Vagina (tissue), 2 donors: ENCODE measurements at regions not wholly inside any gene's neighbourhood (a gene's known extent, or its start where the extent isn't known, plus 50 kb on each side); places are given as distances from the start of the nearest gene placed in this dataset.

ENCODE experiments used
- DNase-seq, 2 donors: peaks; one replicate each; pipeline ENCODE4 v3.0.0-alpha.2; 2017; ENCODE audit errors: extremely low spot score in 2 of 2
- H3K27ac ChIP-seq: fragments of 200-600 bp; sonication (generic); one replicate; pipeline ENCODE4 v1.5.1; 2019
- H3K27me3 ChIP-seq: fragments of 200-600 bp; sonication (generic); one replicate; pipeline ENCODE4 v1.5.1; 2019
- H3K36me3 ChIP-seq, 2 donors: fragments of 200-600 bp; sonication (generic); one replicate each; pipeline ENCODE4 v1.5.1; 2017 to 2019
- H3K4me1 ChIP-seq: fragments of 200-600 bp; sonication (generic); one replicate; pipeline ENCODE4 v1.5.1; 2019
- H3K4me3 ChIP-seq, 2 donors: fragments of 200-600 bp; sonication (generic); 1 replicate in 1 of 2; 2 replicates in 1 of 2; pipeline ENCODE4 v1.5.1; 2016 to 2019
- H3K9me3 ChIP-seq: fragments of 200-600 bp; sonication (generic); one replicate; pipeline ENCODE4 v1.5.1; 2019
- POLR2A ChIP-seq, 2 donors: fragments of 450-650 bp; IDR thresholded peaks; one replicate each; pipeline ENCODE4 v1.6.1; 2017; ENCODE audit warnings: antibody characterized with exemption in 2 of 2, mild to moderate bottlenecking in 2 of 2, moderate library complexity in 2 of 2
- POLR2AphosphoS5 ChIP-seq, 2 donors: sonication (generic); formaldehyde crosslinking; IDR thresholded peaks; one replicate each; pipeline ENCODE4 v1.9.0; 2017; ENCODE audit warnings: antibody characterized with exemption in 2 of 2, mild to moderate bottlenecking in 2 of 2, low read depth in 1 of 2; ENCODE audit not compliant: insufficient read depth in 1 of 2
- intact Hi-C: fragments of 100-400 bp; cut with DNase I; formaldehyde crosslinking; loops from one replicate; pipeline ENCODE4 v1.15.1; 2023
- TF ChIP-seq, protein P1 (sequence below), 3 experiments: fragments of 450-650 bp in 2 of 3; fragments of 200-600 bp in 1 of 3; sonication (generic) in 1 of 3; IDR thresholded peaks; one replicate each; pipeline ENCODE4 v1.5.1; 2017 to 2019; ENCODE audit warnings: antibody characterized with exemption in 3 of 3, mild to moderate bottlenecking in 2 of 3, moderate library complexity in 2 of 3

DNA sequence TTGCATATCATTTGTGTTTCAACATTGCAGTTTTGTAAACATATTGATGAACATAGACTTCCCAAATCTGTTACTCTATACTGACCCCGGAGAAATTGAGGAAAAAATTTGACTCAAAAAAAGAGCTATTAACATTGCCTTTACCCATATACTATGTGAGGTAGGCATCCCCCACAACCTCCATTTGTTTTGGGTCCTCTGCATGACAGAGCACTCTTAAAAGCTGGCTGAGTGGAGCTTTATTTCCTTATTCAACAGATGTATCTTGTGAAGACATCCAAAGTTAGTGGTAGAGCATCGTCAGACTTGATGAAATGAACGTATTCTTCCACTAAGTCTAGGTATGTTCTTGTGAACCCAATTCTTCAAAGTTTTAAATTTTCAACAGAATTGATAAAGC lies 310.5 kb downstream of the CDH9 start:
- Histone ChIP-seq H3K27ac (no peak overlapping the region), H3K36me3 (no peaks in the 10 kb centered on the region), H3K4me1 (no peaks in the 10 kb centered on the region), H3K4me3 (no peak overlapping the region), H3K27me3 (no peaks in the 10 kb centered on the region), H3K9me3 (no peaks in the 10 kb centered on the region)
- intact Hi-C loops, result no loop called here
- TF ChIP-seq, protein P1, sequence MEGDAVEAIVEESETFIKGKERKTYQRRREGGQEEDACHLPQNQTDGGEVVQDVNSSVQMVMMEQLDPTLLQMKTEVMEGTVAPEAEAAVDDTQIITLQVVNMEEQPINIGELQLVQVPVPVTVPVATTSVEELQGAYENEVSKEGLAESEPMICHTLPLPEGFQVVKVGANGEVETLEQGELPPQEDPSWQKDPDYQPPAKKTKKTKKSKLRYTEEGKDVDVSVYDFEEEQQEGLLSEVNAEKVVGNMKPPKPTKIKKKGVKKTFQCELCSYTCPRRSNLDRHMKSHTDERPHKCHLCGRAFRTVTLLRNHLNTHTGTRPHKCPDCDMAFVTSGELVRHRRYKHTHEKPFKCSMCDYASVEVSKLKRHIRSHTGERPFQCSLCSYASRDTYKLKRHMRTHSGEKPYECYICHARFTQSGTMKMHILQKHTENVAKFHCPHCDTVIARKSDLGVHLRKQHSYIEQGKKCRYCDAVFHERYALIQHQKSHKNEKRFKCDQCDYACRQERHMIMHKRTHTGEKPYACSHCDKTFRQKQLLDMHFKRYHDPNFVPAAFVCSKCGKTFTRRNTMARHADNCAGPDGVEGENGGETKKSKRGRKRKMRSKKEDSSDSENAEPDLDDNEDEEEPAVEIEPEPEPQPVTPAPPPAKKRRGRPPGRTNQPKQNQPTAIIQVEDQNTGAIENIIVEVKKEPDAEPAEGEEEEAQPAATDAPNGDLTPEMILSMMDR (IDR thresholded peaks at IDR 0.05), result no peak
- TF ChIP-seq POLR2AphosphoS5 (IDR thresholded peaks at IDR 0.05; ENCODE audit: insufficient read depth in 1 of 2, low read depth in 1 of 2), result no peak
- TF ChIP-seq POLR2A (IDR thresholded peaks at IDR 0.05), result no peak
- DNase-seq, result no peak

DNA sequence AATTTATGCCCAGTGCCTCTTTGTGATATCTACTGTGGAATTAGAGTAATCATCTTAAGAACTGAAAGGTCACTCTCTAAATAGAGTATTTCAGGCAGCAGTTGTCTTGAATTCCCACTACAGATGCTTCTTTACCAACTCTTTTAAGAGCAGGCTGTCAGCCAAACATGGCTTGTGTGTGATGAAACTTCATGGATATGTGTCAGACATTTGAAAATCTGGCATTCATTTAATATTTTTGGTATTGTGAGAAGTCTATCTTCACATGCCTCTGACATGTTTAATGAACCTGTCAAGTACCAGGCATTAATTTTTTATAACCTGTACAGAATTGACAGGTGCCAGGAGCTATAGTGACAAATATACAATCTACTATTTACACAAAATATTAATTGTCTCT lies 318.6 kb downstream of the CDH9 start:
- TF ChIP-seq, protein P1 (IDR thresholded peaks at IDR 0.05), result no peak
- TF ChIP-seq POLR2A (IDR thresholded peaks at IDR 0.05) (no peak), POLR2AphosphoS5 (IDR thresholded peaks at IDR 0.05; ENCODE audit: insufficient read depth in 1 of 2, low read depth in 1 of 2) (no peak)
- DNase-seq, result no peak
- H3K4me1 ChIP-seq, result no peaks in the 10 kb centered on the region
- intact Hi-C loops, result no loop called here
- H3K36me3 ChIP-seq, result no peaks in the 10 kb centered on the region
- no peak overlapping the region for H3K27ac ChIP-seq
- H3K9me3 ChIP-seq, result no peaks in the 10 kb centered on the region
- no peak overlapping the region for H3K4me3 ChIP-seq
- H3K27me3 ChIP-seq, result no peaks in the 10 kb centered on the region

DNA sequence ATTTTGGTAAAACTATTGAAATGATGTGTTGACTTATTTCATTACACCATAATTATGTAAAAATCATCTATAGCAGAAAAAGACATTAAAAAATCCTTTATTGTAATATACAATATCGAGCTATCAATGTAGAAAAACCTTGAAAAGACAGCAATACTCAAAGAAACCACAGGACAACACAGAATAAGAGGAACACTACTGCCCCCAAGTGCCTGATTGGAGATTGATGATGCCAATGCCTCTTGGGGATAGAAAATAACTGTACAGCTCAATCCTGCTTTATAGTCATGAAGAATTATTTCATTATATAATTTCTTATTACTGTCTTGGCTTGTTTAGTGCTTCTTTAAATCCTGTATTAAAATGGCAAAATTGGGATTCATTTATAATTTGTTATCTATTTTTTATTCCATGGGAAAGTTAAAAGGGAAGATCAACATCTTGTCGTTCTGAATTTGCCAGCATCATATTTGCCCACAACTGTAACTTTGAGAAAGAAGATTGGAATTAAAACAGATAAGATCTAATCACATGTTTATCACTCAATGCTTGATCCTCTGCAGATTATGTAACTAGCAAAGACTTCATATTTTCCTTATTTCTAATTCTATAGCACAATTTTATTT lies 337.5 kb downstream of the CDH9 start:
- H3K27me3 ChIP-seq, result no peaks in the 10 kb centered on the region
- H3K27ac ChIP-seq, result no peak overlapping the region
- H3K4me3 ChIP-seq, result no peak overlapping the region
- no peaks in the 10 kb centered on the region for H3K9me3 ChIP-seq
- intact Hi-C loops, result no loop called here
- no peaks in the 10 kb centered on the region for H3K4me1 ChIP-seq
- DNase-seq, result no peak
- no peaks in the 10 kb centered on the region for H3K36me3 ChIP-seq
- TF ChIP-seq, protein P1 (IDR thresholded peaks at IDR 0.05), result peak in 1 of 3 experiments; percentile 15
- TF ChIP-seq POLR2AphosphoS5 (IDR thresholded peaks at IDR 0.05; ENCODE audit: insufficient read depth in 1 of 2, low read depth in 1 of 2) (no peak), POLR2A (IDR thresholded peaks at IDR 0.05) (no peak)

DNA sequence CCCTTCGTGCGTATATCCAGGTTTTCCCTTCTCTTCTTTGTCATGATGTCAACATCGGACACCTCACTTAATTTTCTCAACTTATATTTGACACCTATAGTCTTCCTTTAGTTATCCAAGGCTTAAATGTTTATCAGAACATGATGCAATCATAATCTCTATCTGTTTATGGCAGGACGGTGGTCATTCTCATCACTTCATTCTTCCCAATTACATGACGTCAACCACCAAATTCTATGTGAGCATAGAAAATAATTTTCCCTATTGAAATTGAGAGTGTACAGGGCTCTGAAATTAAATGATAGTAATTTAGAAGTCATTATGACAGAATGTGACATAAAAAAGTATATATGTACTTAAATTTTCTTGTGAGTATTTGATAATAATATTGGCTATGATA lies 345.4 kb downstream of the CDH9 start:
- Histone ChIP-seq H3K36me3 (no peaks in the 10 kb centered on the region), H3K27me3 (no peaks in the 10 kb centered on the region), H3K27ac (no peak overlapping the region), H3K4me3 (no peak overlapping the region), H3K4me1 (no peaks in the 10 kb centered on the region), H3K9me3 (no peaks in the 10 kb centered on the region)
- DNase-seq, result no peak
- no peak for TF ChIP-seq POLR2AphosphoS5 (IDR thresholded peaks at IDR 0.05; ENCODE audit: insufficient read depth in 1 of 2, low read depth in 1 of 2)
- TF ChIP-seq, protein P1 (IDR thresholded peaks at IDR 0.05), result no peak
- TF ChIP-seq POLR2A (IDR thresholded peaks at IDR 0.05), result no peak
- intact Hi-C loops, result no loop called here

DNA sequence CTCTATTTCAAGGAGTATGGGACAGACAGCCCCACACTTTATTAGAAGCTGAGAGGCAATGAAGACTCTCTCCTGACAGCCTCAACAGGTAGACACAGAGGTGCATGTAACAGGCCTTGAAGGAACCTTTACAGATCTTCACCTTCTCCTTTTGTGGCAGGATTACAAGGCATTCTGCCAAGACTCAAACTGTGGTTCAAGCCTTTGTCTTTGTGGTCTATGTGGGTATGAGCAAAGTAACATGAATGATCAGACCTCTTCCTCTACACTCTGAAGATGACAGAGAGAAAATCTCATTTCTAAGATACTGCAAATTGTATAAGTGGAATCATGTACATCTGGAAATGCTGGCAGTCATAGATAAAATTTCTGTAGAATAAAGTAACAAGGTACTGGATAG lies 346.9 kb downstream of the CDH9 start:
- Histone ChIP-seq H3K9me3 (no peaks in the 10 kb centered on the region), H3K27ac (no peak overlapping the region), H3K36me3 (no peaks in the 10 kb centered on the region), H3K4me1 (no peaks in the 10 kb centered on the region), H3K27me3 (no peaks in the 10 kb centered on the region), H3K4me3 (no peak overlapping the region)
- DNase-seq, result no peak
- TF ChIP-seq POLR2A (IDR thresholded peaks at IDR 0.05) (no peak), POLR2AphosphoS5 (IDR thresholded peaks at IDR 0.05; ENCODE audit: insufficient read depth in 1 of 2, low read depth in 1 of 2) (no peak)
- TF ChIP-seq, protein P1 (IDR thresholded peaks at IDR 0.05), result no peak
- intact Hi-C loops, result no loop called here
